Fibroblast of lung (primary cell): ENCODE measurements at regions not wholly inside any gene's neighbourhood (a gene's known extent, or its start where the extent isn't known, plus 50 kb on each side); places are given as distances from the start of the nearest gene placed in this dataset.

Source experiments
- DNase-seq, 2 donors: peaks; one replicate each; pipeline versions ENCODE4 v3.0.0 to v3.0.0-alpha.2; 2010; ENCODE audit warnings: low read depth in 2 of 2
- H2AFZ ChIP-seq: 2 replicates; pipeline ENCODE4 v1.5.1; 2012; ENCODE audit warnings: low read length, control low read depth, inconsistent platforms
- H3K27ac ChIP-seq: 2 replicates; pipeline ENCODE4 v1.5.1; 2011; ENCODE audit warnings: low read length, control low read depth; ENCODE audit not compliant: insufficient read depth
- H3K27me3 ChIP-seq: 2 replicates; pipeline ENCODE4 v1.5.1; 2011; ENCODE audit warnings: mild to moderate bottlenecking, low read length; ENCODE audit not compliant: control insufficient read depth, insufficient read depth
- H3K36me3 ChIP-seq: 2 replicates; pipeline ENCODE4 v1.5.1; 2011; ENCODE audit warnings: low read length; ENCODE audit not compliant: control insufficient read depth, insufficient read depth
- H3K4me1 ChIP-seq: 2 replicates; pipeline ENCODE4 v1.5.1; 2011; ENCODE audit warnings: low read length; ENCODE audit not compliant: control insufficient read depth, insufficient read depth; ENCODE audit errors: extremely low read depth
- H3K4me2 ChIP-seq: 2 replicates; pipeline ENCODE4 v1.5.1; 2011; ENCODE audit warnings: low read length, control low read depth; ENCODE audit not compliant: insufficient read depth; ENCODE audit errors: extremely low read depth
- H3K4me3 ChIP-seq, 4 experiments: fragments of 200-600 bp in 1 of 4; sonication (generic) in 1 of 4; replicated peaks in 1 of 4; 2 replicates each; pipeline ENCODE4 v1.5.1; 2011 to 2016; ENCODE audit warnings: low read length in 4 of 4, low read depth in 3 of 4, mild to moderate bottlenecking in 3 of 4, control low read depth in 2 of 4, inconsistent platforms in 1 of 4, mixed read lengths in 1 of 4; ENCODE audit not compliant: insufficient read depth in 1 of 4; ENCODE audit errors: control extremely low read depth in 1 of 4
- H3K79me2 ChIP-seq: 2 replicates; pipeline ENCODE4 v1.5.1; 2012; ENCODE audit warnings: mild to moderate bottlenecking, low read length, inconsistent platforms; ENCODE audit not compliant: control insufficient read depth, insufficient read depth
- H3K9ac ChIP-seq: 2 replicates; pipeline ENCODE4 v1.5.1; 2011; ENCODE audit warnings: mild to moderate bottlenecking, low read length, control low read depth; ENCODE audit not compliant: insufficient read depth
- H3K9me3 ChIP-seq: 2 replicates; pipeline ENCODE4 v1.5.1; 2012; ENCODE audit warnings: low read depth, low read length; ENCODE audit not compliant: control insufficient read depth, insufficient read depth
- H4K20me1 ChIP-seq: 2 replicates; pipeline ENCODE4 v1.5.1; 2011; ENCODE audit warnings: low read length; ENCODE audit not compliant: control insufficient read depth, insufficient read depth; ENCODE audit errors: extremely low read depth
- EZH2 ChIP-seq: IDR thresholded peaks from 2 replicates; pipeline ENCODE4 v1.5.1; 2012; ENCODE audit warnings: low read length, control low read depth, mild to moderate bottlenecking; ENCODE audit errors: missing control alignments
- TF ChIP-seq, protein P1 (sequence below), 2 donors: IDR thresholded peaks in 1 of 2; conservative IDR thresholded peaks in 1 of 2; 1 replicate in 1 of 2; 2 replicates in 1 of 2; pipeline ENCODE4 v1.5.1; 2011 to 2012; ENCODE audit warnings: low read length in 2 of 2, control low read depth in 1 of 2, inconsistent platforms in 1 of 2, low read depth in 1 of 2, mild to moderate bottlenecking in 1 of 2

DNA sequence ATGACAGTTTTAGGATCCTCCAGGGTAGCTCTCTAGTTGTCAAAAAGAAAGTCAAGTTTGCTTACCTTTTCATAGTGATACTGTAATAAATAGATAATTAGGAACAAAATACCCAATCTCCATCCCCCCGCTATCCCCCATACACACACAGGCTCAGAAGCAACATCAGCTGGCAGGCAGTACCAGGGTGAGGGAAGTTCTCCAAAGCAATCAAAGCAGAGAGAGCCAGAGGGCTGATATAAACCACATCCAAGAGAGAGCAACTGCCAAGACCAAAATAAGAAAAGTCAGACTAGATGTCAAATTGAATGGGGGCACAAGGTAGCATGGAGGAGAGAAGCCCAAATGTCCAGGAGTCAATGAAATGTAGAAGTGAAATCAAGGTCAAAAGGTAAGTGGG lies 80.2 kb upstream of the PTPRR start:
- TF ChIP-seq, protein P1, sequence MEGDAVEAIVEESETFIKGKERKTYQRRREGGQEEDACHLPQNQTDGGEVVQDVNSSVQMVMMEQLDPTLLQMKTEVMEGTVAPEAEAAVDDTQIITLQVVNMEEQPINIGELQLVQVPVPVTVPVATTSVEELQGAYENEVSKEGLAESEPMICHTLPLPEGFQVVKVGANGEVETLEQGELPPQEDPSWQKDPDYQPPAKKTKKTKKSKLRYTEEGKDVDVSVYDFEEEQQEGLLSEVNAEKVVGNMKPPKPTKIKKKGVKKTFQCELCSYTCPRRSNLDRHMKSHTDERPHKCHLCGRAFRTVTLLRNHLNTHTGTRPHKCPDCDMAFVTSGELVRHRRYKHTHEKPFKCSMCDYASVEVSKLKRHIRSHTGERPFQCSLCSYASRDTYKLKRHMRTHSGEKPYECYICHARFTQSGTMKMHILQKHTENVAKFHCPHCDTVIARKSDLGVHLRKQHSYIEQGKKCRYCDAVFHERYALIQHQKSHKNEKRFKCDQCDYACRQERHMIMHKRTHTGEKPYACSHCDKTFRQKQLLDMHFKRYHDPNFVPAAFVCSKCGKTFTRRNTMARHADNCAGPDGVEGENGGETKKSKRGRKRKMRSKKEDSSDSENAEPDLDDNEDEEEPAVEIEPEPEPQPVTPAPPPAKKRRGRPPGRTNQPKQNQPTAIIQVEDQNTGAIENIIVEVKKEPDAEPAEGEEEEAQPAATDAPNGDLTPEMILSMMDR (conservative IDR thresholded peaks at IDR 0.05 in 1 of 2, IDR thresholded peaks at IDR 0.05 in 1 of 2; ENCODE audit: low read depth in 1 of 2, low read length in 2 of 2): no peak
- no peak for TF ChIP-seq EZH2
- Histone ChIP-seq H3K36me3 (no peaks in the 10 kb centered on the region), H3K27me3 (no peaks in the 10 kb centered on the region), H3K9me3 (no peaks in the 10 kb centered on the region), H3K4me2 (no peak overlapping the region), H2AFZ (no peak overlapping the region), H3K4me1 (no peaks in the 10 kb centered on the region), H3K79me2 (no peaks in the 10 kb centered on the region), H4K20me1 (no peaks in the 10 kb centered on the region), H3K9ac (no peak overlapping the region), H3K4me3 (no peak overlapping the region), H3K27ac (no peak overlapping the region)
- DNase-seq: no peak

DNA sequence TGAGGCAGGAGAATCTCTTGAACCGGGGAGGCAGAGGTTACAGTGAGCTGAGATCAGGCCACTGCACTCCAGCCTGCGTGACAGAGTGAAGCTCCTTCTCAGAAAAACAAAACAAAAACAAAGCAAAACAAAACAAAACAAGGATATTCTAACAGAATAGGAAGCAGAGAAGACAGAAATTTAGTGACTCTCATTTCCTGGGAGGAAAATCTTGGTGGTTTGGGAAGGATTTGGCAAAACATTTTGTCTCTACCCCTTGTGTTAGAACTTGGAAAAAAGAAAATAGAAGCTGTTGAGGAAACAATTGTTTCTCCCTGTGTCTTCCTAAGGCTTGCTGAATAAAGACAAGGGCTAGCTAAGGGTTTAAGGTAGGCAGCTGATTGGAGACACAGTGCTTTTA lies 79.7 kb upstream of the PTPRR start:
- no peaks in the 10 kb centered on the region for H3K79me2 ChIP-seq
- H3K27ac ChIP-seq: no peak overlapping the region
- TF ChIP-seq, protein P1 (conservative IDR thresholded peaks at IDR 0.05 in 1 of 2, IDR thresholded peaks at IDR 0.05 in 1 of 2; ENCODE audit: low read depth in 1 of 2, low read length in 2 of 2): no peak
- TF ChIP-seq EZH2: no peak
- H3K9ac ChIP-seq: no peak overlapping the region
- no peak overlapping the region for H2AFZ ChIP-seq
- H3K27me3 ChIP-seq: no peaks in the 10 kb centered on the region
- no peak overlapping the region for H3K4me2 ChIP-seq
- H3K4me3 ChIP-seq: no peak overlapping the region
- no peaks in the 10 kb centered on the region for H4K20me1 ChIP-seq
- no peaks in the 10 kb centered on the region for H3K36me3 ChIP-seq
- H3K4me1 ChIP-seq: no peaks in the 10 kb centered on the region
- H3K9me3 ChIP-seq: no peaks in the 10 kb centered on the region
- DNase-seq: no peak

DNA sequence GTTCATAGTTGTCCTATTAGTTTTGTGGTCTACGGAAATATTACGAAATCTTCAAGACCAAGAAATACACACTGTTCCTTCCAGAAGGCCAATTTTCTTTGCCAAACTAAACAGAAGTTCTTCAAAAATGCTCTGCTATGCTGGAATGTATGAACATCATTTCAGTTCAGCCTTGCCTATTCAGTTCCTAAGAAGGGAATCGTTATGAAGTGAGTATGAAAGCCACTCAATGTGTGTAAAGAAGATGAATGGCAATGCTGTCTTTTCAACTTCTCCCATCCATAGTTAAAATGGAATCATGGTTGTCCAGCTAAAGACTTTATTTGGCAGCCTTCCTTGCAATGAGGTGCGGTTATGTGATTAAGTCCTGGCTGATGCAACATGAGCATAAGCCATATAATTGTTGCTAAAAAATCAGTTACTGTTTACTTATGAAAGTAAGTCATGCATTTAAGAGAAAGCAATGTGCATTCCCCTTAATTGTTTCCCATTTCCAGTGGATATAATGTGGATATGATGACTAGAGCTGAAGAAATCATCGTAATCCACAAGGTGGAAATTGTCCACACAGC lies 73.8 kb upstream of the PTPRR start:
- H3K4me3 ChIP-seq: no peak overlapping the region
- peaks cover 4% of the 10 kb centered on the region for H3K4me1 ChIP-seq
- no peak for TF ChIP-seq EZH2
- TF ChIP-seq, protein P1 (conservative IDR thresholded peaks at IDR 0.05 in 1 of 2, IDR thresholded peaks at IDR 0.05 in 1 of 2; ENCODE audit: low read depth in 1 of 2, low read length in 2 of 2): no peak
- no peaks in the 10 kb centered on the region for H3K36me3 ChIP-seq
- H4K20me1 ChIP-seq: no peaks in the 10 kb centered on the region
- no peaks in the 10 kb centered on the region for H3K27me3 ChIP-seq
- H3K27ac ChIP-seq: peak overlapping the region; percentile 34
- DNase-seq: peak; percentile 92 to 97
- no peaks in the 10 kb centered on the region for H3K9me3 ChIP-seq
- H3K9ac ChIP-seq: no peak overlapping the region
- no peaks in the 10 kb centered on the region for H3K79me2 ChIP-seq
- peak overlapping the region; percentile 36 for H3K4me2 ChIP-seq
- no peak overlapping the region for H2AFZ ChIP-seq
